ENCODE measurements at regions not wholly inside any gene's neighbourhood (a gene's known extent, or its start where the extent isn't known, plus 50 kb on each side); places are given as distances from the start of the nearest gene placed in this dataset.

DNA sequence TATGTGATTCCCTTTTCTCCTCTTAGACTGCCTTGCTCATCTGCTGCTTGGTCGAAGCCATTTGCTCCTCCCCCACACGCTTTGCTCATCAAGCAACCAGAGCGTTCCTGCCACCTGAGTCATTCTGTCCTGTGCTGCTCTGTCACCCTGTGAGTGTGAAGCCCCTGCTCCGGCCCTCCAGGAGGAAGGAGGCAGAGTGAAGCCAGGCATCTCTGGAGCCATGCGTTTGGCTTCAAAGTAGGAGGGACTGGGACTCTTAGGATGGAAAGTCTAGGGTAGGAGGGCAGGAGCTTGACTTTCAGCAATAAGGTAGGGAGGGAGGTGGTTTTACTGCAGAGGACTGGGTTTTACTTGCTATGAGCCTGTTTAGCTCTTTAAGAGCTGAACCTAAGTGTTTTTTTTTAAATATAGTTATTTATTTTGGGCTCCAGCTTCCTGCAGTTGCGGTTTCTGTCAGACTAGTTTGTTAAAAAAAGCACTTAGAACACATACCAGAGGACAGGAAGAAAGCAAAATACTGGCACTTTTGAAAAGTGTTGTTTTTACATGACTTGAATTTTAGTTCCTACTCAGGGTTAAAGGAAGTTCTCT is 63.6 kb downstream of the SPINK2 start:
- peak; percentile 76 for DNase-seq (ENCODE audit: low spot score)
- no peak for TF ChIP-seq CTCF (IDR thresholded peaks at IDR 0.05; ENCODE audit: extremely low read depth, missing control alignments)

GRCh38 chr4:56757261-56757746 is 64.2 kb downstream of the SPINK2 start:
- TF ChIP-seq CTCF (IDR thresholded peaks at IDR 0.05; ENCODE audit: extremely low read depth, missing control alignments): no peak

DNA sequence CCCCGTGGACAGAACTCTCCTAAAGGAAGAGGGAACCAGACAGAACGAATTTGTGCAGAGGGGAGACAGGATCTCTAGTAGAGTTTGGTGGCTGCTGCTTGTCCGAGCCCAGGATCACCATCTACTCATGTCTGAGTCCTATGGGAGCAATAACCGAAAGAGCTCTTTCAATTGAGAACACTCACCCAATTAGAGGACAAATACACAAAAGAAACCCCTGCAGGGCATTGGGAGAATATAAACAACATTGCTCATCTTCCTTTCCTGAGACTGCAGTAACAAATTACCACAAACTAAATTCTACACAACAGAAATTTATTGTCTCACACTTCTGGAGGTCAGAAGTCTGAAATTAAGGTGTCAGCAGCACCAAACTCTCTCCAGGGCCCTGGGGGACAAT is 65.6 kb downstream of the SPINK2 start:
- no peak for DNase-seq (ENCODE audit: low spot score)
- TF ChIP-seq CTCF (IDR thresholded peaks at IDR 0.05; ENCODE audit: extremely low read depth, missing control alignments): no peak

More at GRCh38 chr4:56757261-56757746, 64.2 kb downstream of the SPINK2 start:
- peak; percentile 21 for DNase-seq (ENCODE audit: low spot score)

- no peak for DNase-seq (ENCODE audit: low spot score)
- no peak for TF ChIP-seq CTCF (IDR thresholded peaks at IDR 0.05; ENCODE audit: extremely low read depth, missing control alignments)
These were observed 68.5 kb downstream of the SPINK2 start for GRCh38 chr4:56752985-56753384.

DNA sequence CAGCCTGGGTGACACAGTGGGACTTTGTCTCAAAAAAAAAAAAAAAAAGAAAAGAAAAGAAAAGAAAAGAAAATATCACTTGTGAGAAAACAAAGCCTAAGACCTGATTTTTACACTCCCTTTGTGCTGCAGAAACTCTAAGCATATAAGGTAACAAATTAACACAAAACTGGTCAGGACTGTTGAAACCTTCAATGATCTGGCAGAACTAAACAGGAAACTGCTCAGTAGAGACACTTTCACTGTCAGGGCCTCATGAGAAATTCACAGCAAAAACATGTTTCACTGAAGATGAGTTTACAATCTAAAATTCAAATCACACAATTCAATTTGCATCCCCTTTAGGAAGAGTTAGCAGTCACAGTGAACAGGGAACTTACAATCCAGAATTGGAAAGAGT is 69.1 kb upstream of the HOPX start:
- no peak for TF ChIP-seq CTCF (IDR thresholded peaks at IDR 0.05; ENCODE audit: extremely low read depth, missing control alignments)
- no peak for DNase-seq (ENCODE audit: low spot score)

DNA sequence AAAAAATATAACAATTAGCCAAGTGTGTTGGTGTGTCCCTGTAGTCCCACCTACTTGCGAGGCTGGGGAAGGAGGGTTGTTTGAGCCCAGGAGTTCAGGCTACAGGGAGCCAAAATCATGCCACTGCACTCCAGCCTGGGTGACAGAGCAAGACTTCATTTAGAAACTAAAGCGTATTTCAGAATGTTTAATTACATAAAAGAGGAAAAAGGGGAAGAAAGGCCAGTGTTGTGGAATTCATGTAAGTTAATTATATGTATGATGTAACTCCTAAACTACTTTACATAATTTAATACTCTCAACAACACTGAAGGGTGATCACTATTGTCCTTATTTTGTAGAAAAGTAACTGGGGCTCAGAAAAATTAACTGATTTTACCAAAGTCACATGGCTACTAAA is 67.2 kb upstream of the HOPX start:
- no peak for DNase-seq (ENCODE audit: low spot score)

DNA sequence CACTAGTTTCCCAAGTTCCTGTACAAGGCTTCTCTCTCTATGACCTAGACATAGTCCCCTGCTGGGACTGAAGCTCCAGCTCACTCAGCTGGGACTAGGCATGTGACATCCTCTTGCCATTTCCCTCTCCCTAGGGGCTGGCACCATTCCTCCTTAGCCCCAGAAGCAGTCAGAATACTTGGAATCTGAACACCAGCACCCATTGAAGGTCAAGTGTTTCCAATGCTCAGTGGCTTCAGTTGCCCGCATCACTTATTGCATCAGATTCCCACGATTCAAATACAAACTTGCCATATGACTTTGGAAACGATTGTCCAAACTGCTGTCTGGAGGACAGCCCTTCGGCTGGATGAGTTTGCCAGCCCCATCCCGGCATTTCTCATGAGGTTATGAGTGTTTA is 65.5 kb upstream of the HOPX start:
- no peak for TF ChIP-seq CTCF (IDR thresholded peaks at IDR 0.05; ENCODE audit: extremely low read depth, missing control alignments)
- no peak for DNase-seq (ENCODE audit: low spot score)

More for the DNA sequence above, 67.2 kb upstream of the HOPX start:
- TF ChIP-seq CTCF (IDR thresholded peaks at IDR 0.05; ENCODE audit: extremely low read depth, missing control alignments): no peak
